ENCODE measurements at regions not wholly inside any gene's neighbourhood (a gene's known extent, or its start where the extent isn't known, plus 50 kb on each side); places are given as distances from the start of the nearest gene placed in this dataset.

DNA sequence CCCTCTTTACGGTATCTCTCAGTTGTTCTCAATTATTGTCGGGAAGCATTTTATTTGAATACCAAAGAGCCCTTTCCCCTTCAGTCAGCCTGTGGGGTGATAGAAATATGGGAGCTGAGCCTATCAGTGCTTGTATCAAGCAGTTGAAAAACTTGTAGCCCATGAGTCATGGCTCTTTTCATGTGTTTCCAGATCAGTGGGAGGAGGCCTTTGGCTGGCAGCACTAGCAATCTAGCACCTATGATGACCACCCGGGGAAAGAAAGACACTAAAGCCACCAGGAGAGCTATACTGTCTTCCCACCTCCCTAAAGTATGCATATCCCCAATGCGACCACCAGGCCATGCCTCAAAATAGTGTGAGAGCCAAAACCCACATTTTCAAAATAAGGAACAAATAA, 696.9 kb upstream of the C9orf72 start:
- TF ChIP-seq, protein P1, sequence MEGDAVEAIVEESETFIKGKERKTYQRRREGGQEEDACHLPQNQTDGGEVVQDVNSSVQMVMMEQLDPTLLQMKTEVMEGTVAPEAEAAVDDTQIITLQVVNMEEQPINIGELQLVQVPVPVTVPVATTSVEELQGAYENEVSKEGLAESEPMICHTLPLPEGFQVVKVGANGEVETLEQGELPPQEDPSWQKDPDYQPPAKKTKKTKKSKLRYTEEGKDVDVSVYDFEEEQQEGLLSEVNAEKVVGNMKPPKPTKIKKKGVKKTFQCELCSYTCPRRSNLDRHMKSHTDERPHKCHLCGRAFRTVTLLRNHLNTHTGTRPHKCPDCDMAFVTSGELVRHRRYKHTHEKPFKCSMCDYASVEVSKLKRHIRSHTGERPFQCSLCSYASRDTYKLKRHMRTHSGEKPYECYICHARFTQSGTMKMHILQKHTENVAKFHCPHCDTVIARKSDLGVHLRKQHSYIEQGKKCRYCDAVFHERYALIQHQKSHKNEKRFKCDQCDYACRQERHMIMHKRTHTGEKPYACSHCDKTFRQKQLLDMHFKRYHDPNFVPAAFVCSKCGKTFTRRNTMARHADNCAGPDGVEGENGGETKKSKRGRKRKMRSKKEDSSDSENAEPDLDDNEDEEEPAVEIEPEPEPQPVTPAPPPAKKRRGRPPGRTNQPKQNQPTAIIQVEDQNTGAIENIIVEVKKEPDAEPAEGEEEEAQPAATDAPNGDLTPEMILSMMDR (IDR thresholded peaks at IDR 0.05; ENCODE audit: low read depth, low read length) = no peak
- H3K4me3 ChIP-seq (ENCODE audit: low read depth, low read length) = no peak overlapping the region

DNA sequence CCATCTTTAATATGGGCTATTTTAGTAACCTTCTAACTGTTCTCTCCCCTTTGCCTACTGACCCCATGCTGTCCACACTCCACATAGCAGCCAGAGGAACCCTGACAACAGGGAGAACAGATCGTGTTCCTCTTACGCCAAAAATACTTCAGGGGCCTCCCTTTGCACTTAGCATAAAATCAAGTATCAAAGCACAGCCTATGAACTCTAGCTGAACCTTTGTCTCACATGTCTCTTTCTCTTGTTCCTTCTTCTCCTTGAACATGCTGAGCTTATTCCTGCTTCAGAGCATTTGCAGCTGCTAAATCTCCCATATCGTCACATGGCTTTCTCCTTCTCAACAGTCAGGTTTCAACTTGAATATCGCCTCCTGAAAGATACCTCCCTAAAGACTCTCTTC, 698.8 kb upstream of the C9orf72 start:
- TF ChIP-seq, protein P1 (IDR thresholded peaks at IDR 0.05; ENCODE audit: low read depth, low read length) = no peak
- H3K4me3 ChIP-seq (ENCODE audit: low read depth, low read length) = no peak overlapping the region

- H3K4me3 ChIP-seq (ENCODE audit: low read depth, low read length) = no peak overlapping the region
- TF ChIP-seq, protein P1 (IDR thresholded peaks at IDR 0.05; ENCODE audit: low read depth, low read length) = no peak
These were observed 714.2 kb upstream of the C9orf72 start for GRCh38 chr9:28287455-28287854.

DNA sequence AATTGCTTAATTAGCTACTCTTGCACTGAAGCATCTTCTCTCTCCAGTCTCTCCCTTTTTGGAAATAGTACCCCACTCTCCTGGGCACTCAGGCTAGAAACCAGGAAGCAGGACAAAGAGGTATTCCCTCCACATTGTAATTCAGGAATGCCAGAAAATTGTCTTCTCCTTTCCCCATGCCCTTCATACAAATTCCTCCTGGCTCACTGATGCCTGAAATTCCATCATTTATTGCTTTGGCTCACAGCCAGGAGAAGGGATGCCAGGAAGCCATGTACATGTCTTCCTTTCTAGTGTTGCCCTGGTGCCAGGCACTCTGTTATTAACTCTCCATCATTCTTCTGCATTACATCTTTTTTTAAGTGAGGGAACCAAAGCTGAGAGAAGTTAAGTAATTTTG, 716.5 kb upstream of the C9orf72 start:
- H3K4me3 ChIP-seq (ENCODE audit: low read depth, low read length) = no peak overlapping the region
- TF ChIP-seq, protein P1 (IDR thresholded peaks at IDR 0.05; ENCODE audit: low read depth, low read length) = no peak

GRCh38 chr9:28293369-28294090, 720.2 kb upstream of the C9orf72 start:
- TF ChIP-seq, protein P1 (IDR thresholded peaks at IDR 0.05; ENCODE audit: low read depth, low read length) = no peak
- H3K4me3 ChIP-seq (ENCODE audit: low read depth, low read length) = no peak overlapping the region

- TF ChIP-seq, protein P1 (IDR thresholded peaks at IDR 0.05; ENCODE audit: low read depth, low read length) = no peak
- H3K4me3 ChIP-seq (ENCODE audit: low read depth, low read length) = no peak overlapping the region
These were observed 728.0 kb upstream of the C9orf72 start for GRCh38 chr9:28301281-28301680.

DNA sequence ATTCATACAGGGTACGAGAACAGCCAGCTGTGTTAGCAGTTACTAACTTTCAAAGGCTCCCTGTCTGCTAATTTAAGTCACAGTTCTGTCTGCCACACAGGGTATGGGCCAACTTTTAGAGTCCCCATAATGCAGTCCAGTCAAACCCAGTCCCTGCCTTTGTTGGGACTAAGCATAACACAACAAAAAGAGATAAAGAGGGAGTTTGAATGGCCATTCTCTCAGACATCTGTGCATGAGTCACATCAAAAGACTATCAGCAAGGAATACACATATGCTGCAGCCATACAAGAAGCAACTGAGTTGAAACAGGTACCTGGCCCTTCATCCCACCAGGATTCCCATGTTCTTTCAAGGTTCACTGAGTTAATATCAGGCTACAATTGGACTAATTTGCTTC, 744.5 kb upstream of the C9orf72 start:
- TF ChIP-seq, protein P1 (IDR thresholded peaks at IDR 0.05; ENCODE audit: low read depth, low read length) = no peak
- H3K4me3 ChIP-seq (ENCODE audit: low read depth, low read length) = no peak overlapping the region

Measured in WI38 (cell line).